GM19463 (cell line): ENCODE measurements at regions not wholly inside any gene's neighbourhood (a gene's known extent, or its start where the extent isn't known, plus 50 kb on each side); places are given as distances from the start of the nearest gene placed in this dataset.
A peak's percentile ranks its signal among the peaks of the same experiment; 100 is the strongest.

Experiments used
- ATAC-seq: cut with Tn5 transposase; IDR thresholded peaks from one replicate; pipeline ENCODE4 v1.9.1; 2021; ENCODE audit warnings: mild to moderate bottlenecking, moderate library complexity; ENCODE audit not compliant: unreplicated experiment

GRCh38 chr10:131728286-131729228, 172.3 kb upstream of the PPP2R2D start:
- no peak for ATAC-seq

GRCh38 chr10:131729361-131729760, 171.4 kb upstream of the PPP2R2D start:
- no peak for ATAC-seq

- ATAC-seq = no peak
These were observed 170.7 kb upstream of the PPP2R2D start for GRCh38 chr10:131729938-131730660.

- no peak for ATAC-seq
These were observed 169.9 kb upstream of the PPP2R2D start for GRCh38 chr10:131730771-131731497.

- ATAC-seq = no peak
These were observed 168.8 kb upstream of the PPP2R2D start for GRCh38 chr10:131731780-131732630.

- ATAC-seq = no peak
These were observed 168.1 kb upstream of the PPP2R2D start for GRCh38 chr10:131732631-131733127.

GRCh38 chr10:131733596-131733995, 167.2 kb upstream of the PPP2R2D start:
- ATAC-seq = no peak

- ATAC-seq = no peak
These were observed 165.2 kb upstream of the PPP2R2D start for GRCh38 chr10:131735577-131735976.

- ATAC-seq = no peak
These were observed 164.4 kb upstream of the PPP2R2D start for GRCh38 chr10:131736321-131736980.

GRCh38 chr10:131737543-131738395, 163.0 kb upstream of the PPP2R2D start:
- no peak for ATAC-seq

- no peak for ATAC-seq
These were observed 162.4 kb upstream of the PPP2R2D start for GRCh38 chr10:131738396-131738735.

- no peak for ATAC-seq
These were observed 161.6 kb upstream of the PPP2R2D start for GRCh38 chr10:131739206-131739605.

- no peak for ATAC-seq
These were observed 158.3 kb upstream of the PPP2R2D start for GRCh38 chr10:131742500-131742951.

GRCh38 chr10:131743190-131744151, 157.3 kb upstream of the PPP2R2D start:
- peak; percentile 79 for ATAC-seq

GRCh38 chr10:131744346-131744745, 156.5 kb upstream of the PPP2R2D start:
- no peak for ATAC-seq

GRCh38 chr10:131745591-131745990, 155.2 kb upstream of the PPP2R2D start:
- no peak for ATAC-seq

GRCh38 chr10:131746241-131746711, 154.5 kb upstream of the PPP2R2D start:
- no peak for ATAC-seq
